Cardiac fibroblast (primary cell): ENCODE measurements at regions not wholly inside any gene's neighbourhood (a gene's known extent, or its start where the extent isn't known, plus 50 kb on each side); places are given as distances from the start of the nearest gene placed in this dataset.

Source experiments
- DNase-seq, 2 donors: peaks; one replicate each; pipeline versions ENCODE4 v3.0.0 to v3.0.0-alpha.2; 2010; ENCODE audit warnings: low read depth in 2 of 2
- H3K4me3 ChIP-seq, 2 donors: replicated peaks in 1 of 2; 1 replicate in 1 of 2; 2 replicates in 1 of 2; pipeline ENCODE4 v1.5.1; 2011; ENCODE audit warnings: low read depth in 2 of 2, low read length in 2 of 2, mild to moderate bottlenecking in 2 of 2, moderate library complexity in 1 of 2
- TF ChIP-seq, protein P1 (sequence below): IDR thresholded peaks from one replicate; pipeline ENCODE4 v1.5.1; 2011; ENCODE audit warnings: low read depth, mild to moderate bottlenecking, low read length, inconsistent platforms

DNA sequence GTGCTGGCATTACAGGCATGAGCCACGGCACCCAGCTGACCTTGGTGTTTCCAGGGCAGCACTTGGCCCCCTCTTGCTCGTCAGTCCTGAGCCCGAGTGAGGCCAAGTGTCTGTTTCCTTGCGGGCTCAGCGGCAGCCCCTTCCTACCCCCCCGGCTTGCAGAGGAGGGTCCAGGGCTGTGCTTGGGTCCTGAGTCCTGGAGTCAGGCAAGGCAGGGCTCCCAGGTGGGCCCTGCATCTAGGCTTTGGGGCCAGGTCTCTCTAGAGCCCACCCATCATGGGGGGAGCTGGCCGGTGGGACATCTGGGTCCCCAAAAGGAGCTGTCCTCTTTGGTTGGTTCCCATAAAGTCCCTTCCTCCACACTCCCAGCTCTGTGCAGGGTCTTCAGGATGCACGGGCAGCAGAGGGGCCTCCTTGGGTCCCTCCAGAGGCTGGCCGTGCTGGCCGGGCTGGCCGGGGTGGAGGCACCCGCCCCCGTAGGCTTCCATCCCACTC lies 63.7 kb upstream of the HPCAL1 start:
- no peak for DNase-seq
- TF ChIP-seq, protein P1, sequence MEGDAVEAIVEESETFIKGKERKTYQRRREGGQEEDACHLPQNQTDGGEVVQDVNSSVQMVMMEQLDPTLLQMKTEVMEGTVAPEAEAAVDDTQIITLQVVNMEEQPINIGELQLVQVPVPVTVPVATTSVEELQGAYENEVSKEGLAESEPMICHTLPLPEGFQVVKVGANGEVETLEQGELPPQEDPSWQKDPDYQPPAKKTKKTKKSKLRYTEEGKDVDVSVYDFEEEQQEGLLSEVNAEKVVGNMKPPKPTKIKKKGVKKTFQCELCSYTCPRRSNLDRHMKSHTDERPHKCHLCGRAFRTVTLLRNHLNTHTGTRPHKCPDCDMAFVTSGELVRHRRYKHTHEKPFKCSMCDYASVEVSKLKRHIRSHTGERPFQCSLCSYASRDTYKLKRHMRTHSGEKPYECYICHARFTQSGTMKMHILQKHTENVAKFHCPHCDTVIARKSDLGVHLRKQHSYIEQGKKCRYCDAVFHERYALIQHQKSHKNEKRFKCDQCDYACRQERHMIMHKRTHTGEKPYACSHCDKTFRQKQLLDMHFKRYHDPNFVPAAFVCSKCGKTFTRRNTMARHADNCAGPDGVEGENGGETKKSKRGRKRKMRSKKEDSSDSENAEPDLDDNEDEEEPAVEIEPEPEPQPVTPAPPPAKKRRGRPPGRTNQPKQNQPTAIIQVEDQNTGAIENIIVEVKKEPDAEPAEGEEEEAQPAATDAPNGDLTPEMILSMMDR = no peak
- no peak overlapping the region for H3K4me3 ChIP-seq

DNA sequence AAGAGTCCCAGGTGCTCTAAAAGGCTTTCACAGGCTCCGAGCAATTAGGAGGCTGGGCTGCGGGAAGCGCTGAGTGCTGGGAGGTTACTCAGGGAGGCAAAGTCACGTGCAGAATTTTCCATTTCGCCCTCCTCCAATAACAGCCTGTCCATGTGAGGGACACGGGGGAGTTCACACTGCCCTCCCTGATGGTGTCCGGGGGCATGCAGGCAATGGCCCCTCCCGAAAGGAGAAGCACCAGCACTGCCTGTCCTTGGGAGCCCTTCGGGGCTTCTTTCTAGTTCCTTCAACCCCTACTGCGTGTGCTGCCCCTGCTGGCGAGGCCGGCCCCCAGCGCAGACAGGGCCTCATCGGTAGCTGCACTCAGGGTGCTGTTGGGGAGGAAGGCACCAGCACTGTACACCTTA lies 63.1 kb upstream of the HPCAL1 start:
- no peak for DNase-seq
- no peak overlapping the region for H3K4me3 ChIP-seq
- TF ChIP-seq, protein P1 = peak; percentile 26

DNA sequence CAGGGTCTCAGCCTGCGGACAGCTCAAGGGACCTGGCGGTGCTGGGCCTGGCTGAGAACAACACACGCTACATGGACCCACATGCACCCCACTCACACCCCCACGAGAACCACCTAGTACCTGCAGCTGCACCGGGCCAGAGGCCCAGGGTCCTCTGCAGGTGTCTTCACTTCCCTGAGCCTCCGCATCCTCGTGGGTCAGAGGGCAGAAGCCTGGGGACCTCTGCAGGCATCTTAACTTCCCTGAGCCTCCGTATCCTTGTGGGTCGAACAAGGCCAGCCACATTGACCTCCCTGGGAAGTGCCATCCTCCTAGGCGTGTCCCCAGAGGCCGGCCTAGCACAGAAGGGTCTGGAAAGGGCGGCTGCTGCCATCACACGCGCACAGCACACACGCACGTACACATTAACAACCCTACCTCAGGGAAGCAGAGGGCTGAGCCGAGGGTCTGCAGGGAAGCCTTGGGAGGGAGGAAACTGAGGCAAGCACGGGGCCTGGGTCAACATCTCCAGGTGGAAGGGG lies 62.5 kb upstream of the HPCAL1 start:
- TF ChIP-seq, protein P1 = no peak
- DNase-seq = no peak
- no peak overlapping the region for H3K4me3 ChIP-seq

DNA sequence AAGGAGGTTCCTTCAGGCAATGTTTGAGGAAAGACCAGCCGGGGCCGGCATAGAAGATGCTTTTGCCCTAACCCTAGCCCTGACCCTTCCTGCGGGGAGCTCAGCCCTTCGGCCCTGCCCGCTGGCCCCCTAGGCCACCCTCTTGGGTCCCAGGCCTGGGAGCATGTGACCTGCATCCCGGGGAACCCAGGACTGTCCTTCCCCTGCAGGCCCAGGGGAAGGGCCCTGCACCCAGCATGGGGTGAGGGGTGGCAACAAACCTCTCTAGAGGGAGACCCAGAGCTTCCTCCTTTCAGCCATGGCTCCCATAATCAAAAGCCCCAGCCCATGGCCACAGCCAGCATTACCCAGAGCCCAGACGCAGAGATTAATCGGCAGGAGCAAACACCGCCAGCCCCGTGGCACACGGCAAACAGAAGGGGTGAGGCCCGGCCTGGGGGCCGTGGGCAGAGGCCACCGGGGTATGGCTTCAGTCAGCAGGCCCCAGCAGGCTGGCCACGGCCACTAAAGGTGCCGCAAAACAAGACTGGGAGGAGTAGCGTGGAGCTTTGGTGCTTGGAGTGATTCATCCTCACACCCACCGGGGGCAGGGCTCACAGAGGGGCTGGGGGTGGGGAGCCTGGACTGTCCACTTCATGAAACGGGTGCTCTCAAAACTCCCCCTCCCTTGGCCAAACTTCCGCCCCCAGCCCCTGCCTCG lies 61.6 kb upstream of the HPCAL1 start:
- DNase-seq = no peak

DNA sequence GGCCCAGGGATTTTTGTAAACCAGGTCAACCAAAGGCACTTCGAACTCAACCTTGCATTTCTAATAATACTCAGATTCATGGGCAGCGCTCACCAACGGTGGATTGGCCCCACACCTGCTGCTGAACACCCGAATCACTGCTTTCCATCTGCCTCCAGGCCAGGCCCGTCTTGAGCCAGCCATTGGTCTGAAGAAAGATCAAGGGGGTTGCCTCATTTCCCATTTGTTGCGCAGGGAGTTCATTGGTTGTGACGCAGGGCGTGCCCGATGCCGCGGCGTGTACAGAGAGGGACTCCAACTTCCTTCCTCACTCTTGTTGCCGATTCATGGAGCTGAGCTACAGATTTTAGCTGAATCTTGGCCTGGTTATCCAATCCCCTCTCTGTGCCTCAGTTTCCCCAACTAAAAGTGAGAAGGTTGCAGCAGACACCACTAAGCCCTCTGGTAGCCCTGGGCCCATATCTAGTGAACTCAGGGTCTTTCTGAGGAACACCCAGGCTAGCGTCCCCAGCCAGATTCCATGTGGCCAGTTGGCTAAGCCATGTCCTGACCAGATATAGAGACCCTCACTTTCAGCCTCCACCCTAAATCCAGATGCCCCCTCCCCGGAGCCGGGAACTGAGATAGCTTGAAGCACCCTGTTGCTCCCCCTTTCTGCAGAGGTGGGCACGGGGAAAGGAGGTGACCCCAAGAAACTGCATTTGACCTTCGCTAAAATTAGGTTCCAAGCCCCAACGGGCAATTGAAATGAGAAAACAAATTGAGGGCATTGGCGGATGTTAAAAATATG lies 60.9 kb upstream of the HPCAL1 start:
- TF ChIP-seq, protein P1 = no peak
- H3K4me3 ChIP-seq = no peak overlapping the region
- no peak for DNase-seq

More for the DNA sequence above, 61.6 kb upstream of the HPCAL1 start:
- TF ChIP-seq, protein P1 = no peak
- H3K4me3 ChIP-seq = no peak overlapping the region

DNA sequence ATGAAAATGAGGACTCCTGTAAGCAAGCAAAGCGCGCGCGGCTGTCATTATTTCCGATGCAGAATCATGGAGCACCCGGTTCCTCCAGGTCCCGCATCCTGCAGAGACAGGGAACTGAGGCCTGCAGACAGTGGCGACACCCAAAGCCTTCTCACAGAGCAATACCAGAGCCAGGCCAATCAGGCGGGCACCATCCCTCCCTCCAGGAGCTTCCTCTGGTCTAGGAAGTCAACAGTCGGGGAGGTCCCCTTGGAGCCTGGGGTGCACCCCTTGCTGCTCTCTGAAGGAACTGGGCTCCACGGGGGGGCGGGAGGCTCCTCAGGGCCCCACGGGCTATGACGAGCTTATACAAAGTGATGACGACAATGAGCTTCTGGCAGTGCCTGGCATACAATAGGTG lies 60.3 kb upstream of the HPCAL1 start:
- no peak for DNase-seq
- no peak overlapping the region for H3K4me3 ChIP-seq
- TF ChIP-seq, protein P1 = no peak
